Right ventricle myocardium superior (tissue), 1 donor: ENCODE measurements at regions not wholly inside any gene's neighbourhood (a gene's known extent, or its start where the extent isn't known, plus 50 kb on each side); places are given as distances from the start of the nearest gene placed in this dataset.
"Not testable (repeated sequence)": the region's sequence is repeated elsewhere in the genome, so short reads cannot be mapped to it uniquely, and the experiment has no call there.

Experiments used
- ATAC-seq: fragments of 200-7000 bp; cut with Tn5 transposase; one replicate; pipeline ENCODE4 v1.9.1; 2020; ENCODE audit warnings: mild to moderate bottlenecking; ENCODE audit not compliant: poor library complexity
- DNase-seq: peaks from one replicate; pipeline ENCODE4 v3.0.0-alpha.2; 2020
- intact Hi-C: fragments of 100-400 bp; cut with DNase I; formaldehyde crosslinking; loops from one replicate; pipeline ENCODE4 v1.11.2; 2022
- donor health status: DM: no; HTN: yes; CAD: no; lungs with severe emphysema.

DNA sequence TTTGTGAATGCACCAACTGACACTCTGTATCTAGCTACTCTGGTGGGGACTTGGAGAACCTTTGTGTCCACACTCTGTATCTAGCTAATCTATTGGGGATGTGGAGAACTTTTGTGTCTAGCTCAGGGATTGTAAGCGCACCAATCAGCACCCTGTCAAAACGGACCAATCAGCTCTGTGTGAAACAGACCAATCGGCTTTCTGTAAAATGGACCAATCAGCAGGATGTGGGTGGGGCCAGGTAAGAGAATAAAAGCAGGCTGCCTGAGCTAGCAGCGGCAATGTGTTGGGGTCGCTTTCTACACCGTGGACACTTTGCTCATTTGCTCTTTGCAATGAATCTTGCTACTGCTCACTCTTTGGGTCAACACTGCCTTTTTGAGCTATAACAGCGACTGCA, 78.5 kb upstream of the KCNAB1 start:
- ATAC-seq, DNase-seq, intact Hi-C loops: not testable (repeated sequence)

- peak; percentile 59 for ATAC-seq
- intact Hi-C loops = not testable (repeated sequence)
- peak; percentile 73 for DNase-seq
Observed at GRCh38 chr3:156043832-156044633, 76.3 kb upstream of the KCNAB1 start.

GRCh38 chr3:156044634-156044975, 75.8 kb upstream of the KCNAB1 start:
- no peak for ATAC-seq
- intact Hi-C loops = no loop called here
- no peak for DNase-seq

DNA sequence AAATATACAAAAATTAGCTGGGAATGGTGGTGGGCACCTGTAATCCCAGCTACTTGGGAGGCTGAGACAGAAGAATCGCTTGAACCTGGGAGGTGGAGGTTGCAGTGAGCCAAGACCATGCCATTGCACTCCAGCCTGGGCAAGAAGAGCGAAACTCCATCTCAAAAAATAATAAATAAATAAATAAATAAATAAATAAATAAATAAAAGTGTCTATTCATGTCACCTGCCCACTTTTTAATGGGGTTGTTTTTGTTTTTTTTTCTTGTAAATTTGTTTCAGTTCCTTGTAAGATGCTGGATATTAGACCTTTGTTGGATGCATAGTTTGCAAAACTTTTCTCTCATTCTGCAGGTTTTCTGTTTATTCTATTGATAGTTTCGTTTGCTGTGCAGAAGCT, 71.9 kb upstream of the KCNAB1 start:
- intact Hi-C loops, ATAC-seq, DNase-seq: not testable (repeated sequence)

DNA sequence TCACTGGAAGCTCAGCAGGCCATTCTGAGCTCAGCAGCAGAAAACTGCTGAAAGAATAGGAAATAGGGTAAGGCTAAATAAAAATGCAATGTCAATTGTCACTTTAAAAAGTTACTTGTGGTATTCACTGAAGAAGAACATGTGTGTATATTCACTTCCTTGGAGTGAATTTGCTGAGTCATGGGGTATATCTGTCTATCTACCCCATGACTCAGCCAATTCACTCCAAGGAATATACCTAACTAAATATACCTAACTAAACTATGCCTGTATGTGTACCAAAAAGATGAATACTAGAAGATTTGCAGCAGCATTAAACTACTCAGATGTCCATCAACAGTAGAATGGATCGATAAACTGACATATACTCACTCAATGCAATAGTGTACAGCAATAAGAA, 69.5 kb upstream of the KCNAB1 start:
- DNase-seq (no peak), ATAC-seq (no peak)
- intact Hi-C loops = no loop called here

DNA sequence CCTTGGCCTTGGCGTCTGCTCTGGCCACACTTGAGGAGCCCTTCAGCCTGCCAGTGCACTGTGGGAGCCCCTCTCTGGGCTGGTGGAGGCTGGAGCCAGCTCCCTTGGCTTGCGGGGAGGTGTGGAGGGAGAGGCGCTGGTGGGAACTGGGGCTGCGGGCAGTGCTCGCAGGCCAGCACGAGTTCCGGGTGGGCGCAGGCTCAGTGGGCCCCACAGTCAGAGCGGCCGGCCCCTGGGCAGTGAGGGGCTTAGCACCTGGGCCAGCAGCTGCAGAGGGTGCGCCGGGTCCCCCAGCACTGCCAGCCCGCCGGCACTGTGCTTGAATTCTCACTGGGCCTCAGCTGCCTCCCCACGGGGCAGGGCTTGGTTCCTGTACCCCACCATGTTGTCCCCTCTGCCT, 68.7 kb upstream of the KCNAB1 start:
- no peak for ATAC-seq
- intact Hi-C loops = no loop called here
- no peak for DNase-seq

DNA sequence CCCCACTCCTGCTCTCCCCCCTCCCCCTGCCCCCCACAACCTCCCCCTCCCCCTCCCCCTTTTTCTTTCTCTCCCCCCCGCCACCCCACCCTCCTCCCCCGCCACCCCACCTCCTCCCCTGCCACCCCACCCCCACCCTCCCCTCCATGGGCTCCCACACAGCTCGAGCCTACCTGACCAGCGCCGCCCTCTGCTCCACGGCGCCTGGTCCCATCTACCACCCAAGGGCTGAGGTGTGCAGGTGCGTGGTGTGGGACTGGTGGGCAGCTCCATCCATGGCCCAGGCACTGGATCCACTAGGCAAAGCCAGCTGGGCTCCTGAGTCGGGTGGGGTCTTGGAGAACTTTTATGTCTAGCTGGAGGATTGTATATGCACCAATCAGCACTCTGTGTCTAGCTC, 68.3 kb upstream of the KCNAB1 start:
- DNase-seq (no peak), ATAC-seq (no peak)
- intact Hi-C loops = no loop called here

GRCh38 chr3:156059950-156060501, 60.4 kb upstream of the KCNAB1 start:
- no peak for DNase-seq
- no peak for ATAC-seq
- intact Hi-C loops = no loop called here

DNA sequence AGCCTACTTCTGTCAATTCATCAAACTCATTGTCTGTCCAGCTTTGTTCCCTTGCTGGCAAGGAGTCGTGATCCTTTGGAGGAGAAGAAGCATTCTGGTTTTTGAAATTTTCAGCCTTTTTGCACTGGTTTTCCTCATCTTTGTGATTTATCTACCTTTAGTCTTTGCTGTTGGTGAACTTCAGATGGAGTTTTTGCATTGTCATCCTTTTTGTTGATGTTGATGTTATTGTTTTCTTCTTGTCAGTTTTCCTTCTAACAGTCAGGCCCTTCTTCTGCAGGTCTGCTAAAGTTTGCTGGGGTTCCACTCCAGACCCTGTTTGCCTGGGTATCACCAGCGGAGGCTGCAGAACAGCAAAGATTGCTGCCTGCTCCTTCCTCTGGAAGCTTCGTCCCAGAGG, 52.2 kb upstream of the KCNAB1 start:
- DNase-seq, ATAC-seq, intact Hi-C loops: not testable (repeated sequence)

GRCh38 chr3:156070028-156070427, 50.4 kb upstream of the KCNAB1 start:
- intact Hi-C loops = no loop called here
- DNase-seq (no peak), ATAC-seq (no peak)
